BE2C (cell line): ENCODE measurements at regions not wholly inside any gene's neighbourhood (a gene's known extent, or its start where the extent isn't known, plus 50 kb on each side); places are given as distances from the start of the nearest gene placed in this dataset.
"Not testable (repeated sequence)": the region's sequence is repeated elsewhere in the genome, so short reads cannot be mapped to it uniquely, and the experiment has no call there.

ENCODE experiments used
- DNase-seq: peaks from one replicate; pipeline ENCODE4 v3.0.0-alpha.2; 2020
- H3K27me3 ChIP-seq: fragments of 250-450 bp; sonication (Bioruptor Pico); 2 replicates; pipeline ENCODE4 v1.5.1; 2020; ENCODE audit warnings: mild to moderate bottlenecking
- H3K36me3 ChIP-seq: fragments of 250-450 bp; sonication (Bioruptor Pico); 2 replicates; pipeline ENCODE4 v1.5.1; 2020; ENCODE audit warnings: mild to moderate bottlenecking
- H3K4me1 ChIP-seq: fragments of 250-450 bp; sonication (Bioruptor Pico); 2 replicates; pipeline ENCODE4 v1.5.1; 2020
- H3K4me3 ChIP-seq: 2 replicates; pipeline ENCODE4 v1.5.1; 2011; ENCODE audit warnings: low read depth, low read length
- H3K9me3 ChIP-seq: fragments of 250-450 bp; sonication (Bioruptor Pico); 2 replicates; pipeline ENCODE4 v1.5.1; 2020
- TF ChIP-seq, protein P1 (sequence below): IDR thresholded peaks from 2 replicates; pipeline ENCODE4 v1.5.1; 2012; ENCODE audit warnings: mild to moderate bottlenecking, low read depth, low read length

DNA sequence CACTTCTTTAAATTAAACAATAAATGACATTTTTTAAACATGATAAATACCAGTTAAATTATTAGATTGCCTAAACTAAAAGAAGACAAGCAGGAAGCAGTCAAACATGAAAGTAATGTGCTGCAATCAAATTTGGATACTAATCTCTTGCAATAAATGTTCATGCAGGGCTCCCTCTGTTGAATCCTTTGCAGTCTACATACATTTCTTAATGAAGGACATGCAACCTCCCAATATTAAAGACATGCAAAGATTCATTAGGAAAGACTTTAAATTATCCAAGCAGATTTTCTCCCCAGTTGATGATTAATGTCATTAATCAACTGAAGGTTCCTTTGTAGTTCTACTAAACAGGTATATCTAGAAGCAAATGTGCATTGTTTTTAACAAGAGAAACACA, 245.4 kb downstream of the ZIC4 start:
- no peaks in the 10 kb centered on the region for H3K36me3 ChIP-seq
- no peaks in the 10 kb centered on the region for H3K27me3 ChIP-seq
- TF ChIP-seq, protein P1, sequence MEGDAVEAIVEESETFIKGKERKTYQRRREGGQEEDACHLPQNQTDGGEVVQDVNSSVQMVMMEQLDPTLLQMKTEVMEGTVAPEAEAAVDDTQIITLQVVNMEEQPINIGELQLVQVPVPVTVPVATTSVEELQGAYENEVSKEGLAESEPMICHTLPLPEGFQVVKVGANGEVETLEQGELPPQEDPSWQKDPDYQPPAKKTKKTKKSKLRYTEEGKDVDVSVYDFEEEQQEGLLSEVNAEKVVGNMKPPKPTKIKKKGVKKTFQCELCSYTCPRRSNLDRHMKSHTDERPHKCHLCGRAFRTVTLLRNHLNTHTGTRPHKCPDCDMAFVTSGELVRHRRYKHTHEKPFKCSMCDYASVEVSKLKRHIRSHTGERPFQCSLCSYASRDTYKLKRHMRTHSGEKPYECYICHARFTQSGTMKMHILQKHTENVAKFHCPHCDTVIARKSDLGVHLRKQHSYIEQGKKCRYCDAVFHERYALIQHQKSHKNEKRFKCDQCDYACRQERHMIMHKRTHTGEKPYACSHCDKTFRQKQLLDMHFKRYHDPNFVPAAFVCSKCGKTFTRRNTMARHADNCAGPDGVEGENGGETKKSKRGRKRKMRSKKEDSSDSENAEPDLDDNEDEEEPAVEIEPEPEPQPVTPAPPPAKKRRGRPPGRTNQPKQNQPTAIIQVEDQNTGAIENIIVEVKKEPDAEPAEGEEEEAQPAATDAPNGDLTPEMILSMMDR = no peak
- H3K9me3 ChIP-seq = no peaks in the 10 kb centered on the region
- H3K4me3 ChIP-seq = no peak overlapping the region
- no peak for DNase-seq
- H3K4me1 ChIP-seq = no peaks in the 10 kb centered on the region

DNA sequence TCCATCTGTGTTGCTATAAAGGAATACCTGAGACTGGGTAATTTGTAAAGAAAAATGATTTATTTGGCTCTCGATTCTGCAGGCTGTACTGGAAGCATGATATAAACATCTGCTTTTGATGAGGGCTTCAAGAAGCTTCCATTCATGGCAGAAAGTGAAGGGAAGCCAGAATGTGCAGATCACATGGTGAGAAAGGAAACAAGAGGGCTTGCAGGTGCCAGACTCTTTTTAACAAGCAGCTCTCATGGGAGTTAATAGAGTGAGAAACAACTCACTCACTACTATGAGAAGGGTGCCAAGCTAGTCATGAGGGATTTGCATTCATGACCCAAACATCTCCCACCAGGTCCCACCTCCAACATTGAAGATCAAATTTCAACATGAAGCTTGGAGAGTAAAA, 247.2 kb downstream of the ZIC4 start:
- no peaks in the 10 kb centered on the region for H3K4me1 ChIP-seq
- H3K4me3 ChIP-seq = no peak overlapping the region
- no peaks in the 10 kb centered on the region for H3K36me3 ChIP-seq
- no peaks in the 10 kb centered on the region for H3K27me3 ChIP-seq
- no peak for DNase-seq
- H3K9me3 ChIP-seq = no peaks in the 10 kb centered on the region
- TF ChIP-seq, protein P1 = no peak

DNA sequence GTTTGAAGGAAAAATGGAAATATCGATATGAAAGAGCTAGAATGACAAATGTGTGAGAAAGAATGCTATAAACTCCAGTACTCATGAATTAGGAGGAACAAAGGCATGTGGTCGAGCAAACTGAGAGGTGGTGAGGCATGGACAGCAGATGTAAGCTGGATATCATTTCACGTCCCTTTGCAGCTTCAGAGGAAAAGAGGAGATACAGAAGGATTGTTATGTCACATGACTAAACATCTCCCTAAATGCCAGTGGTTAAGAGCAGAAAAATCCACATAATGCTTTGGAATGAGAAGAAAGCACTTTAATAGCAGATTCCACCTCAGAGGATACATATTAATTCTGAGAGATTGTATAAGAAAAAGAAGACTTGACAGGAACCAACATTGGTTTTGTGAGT, 248.7 kb downstream of the ZIC4 start:
- Histone ChIP-seq H3K36me3 (no peaks in the 10 kb centered on the region), H3K27me3 (no peaks in the 10 kb centered on the region), H3K4me1 (no peaks in the 10 kb centered on the region), H3K9me3 (no peaks in the 10 kb centered on the region), H3K4me3 (no peak overlapping the region)
- TF ChIP-seq, protein P1 = no peak
- DNase-seq = no peak

DNA sequence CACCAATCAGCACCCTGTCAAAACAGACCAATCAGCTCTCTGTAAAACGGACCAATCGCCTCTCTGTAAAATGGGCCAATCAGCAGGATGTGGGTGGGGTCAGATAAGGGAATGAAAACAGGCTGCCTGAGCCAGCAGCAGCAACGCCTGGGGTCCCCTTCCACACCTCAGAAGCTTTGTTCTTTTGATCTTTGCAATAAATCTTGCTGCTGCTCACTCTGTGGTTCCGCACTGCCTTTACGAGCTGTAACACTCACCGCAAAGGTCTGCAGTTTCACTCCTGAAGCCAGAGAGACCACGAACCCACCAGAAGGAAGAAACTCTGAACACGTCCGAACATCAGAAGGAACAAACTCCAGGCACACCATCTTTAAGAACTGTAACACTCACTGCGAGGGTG, 251.4 kb downstream of the ZIC4 start:
- not testable (repeated sequence) for H3K4me1 ChIP-seq, H3K9me3 ChIP-seq, H3K4me3 ChIP-seq, H3K36me3 ChIP-seq, DNase-seq, H3K27me3 ChIP-seq

DNA sequence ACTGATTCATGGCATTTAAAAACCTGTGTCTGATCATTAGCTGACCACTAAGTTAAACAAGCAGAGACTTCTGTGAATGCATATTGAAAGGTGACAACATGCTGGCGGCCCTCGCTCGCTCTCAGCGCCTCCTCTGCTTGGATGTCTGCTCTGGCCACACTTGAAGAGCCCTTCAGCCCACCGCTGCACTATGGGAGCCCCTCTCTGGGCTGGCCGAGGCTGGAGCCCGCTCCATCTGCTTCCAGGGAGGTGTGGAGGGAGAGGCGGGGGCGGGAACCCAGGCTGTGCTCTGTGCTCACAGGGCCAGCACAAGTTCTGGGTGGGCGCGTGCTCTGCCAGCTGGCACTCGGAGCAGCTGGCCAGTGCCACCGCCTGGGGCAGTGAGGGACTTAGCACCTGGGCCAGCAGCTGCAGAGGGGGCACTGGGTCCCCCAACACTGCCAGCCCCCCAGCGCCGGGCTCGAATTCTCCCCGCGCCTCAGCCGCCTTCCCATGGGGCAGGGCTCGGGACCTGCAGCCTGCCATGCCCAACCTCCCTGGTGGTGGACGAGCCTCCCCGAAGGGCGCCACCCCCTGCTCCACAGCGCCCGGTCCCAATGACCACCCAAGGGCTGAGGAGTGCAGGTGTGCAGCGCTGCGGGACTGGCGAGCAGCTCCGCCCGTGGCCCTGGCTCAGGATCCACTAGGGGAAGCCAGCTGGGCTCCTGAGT, 252.4 kb downstream of the ZIC4 start:
- H3K36me3 ChIP-seq = no peaks in the 10 kb centered on the region
- TF ChIP-seq, protein P1 = no peak
- no peaks in the 10 kb centered on the region for H3K4me1 ChIP-seq
- no peak overlapping the region for H3K4me3 ChIP-seq
- H3K27me3 ChIP-seq = no peaks in the 10 kb centered on the region
- peak; percentile 4 for DNase-seq
- no peaks in the 10 kb centered on the region for H3K9me3 ChIP-seq

DNA sequence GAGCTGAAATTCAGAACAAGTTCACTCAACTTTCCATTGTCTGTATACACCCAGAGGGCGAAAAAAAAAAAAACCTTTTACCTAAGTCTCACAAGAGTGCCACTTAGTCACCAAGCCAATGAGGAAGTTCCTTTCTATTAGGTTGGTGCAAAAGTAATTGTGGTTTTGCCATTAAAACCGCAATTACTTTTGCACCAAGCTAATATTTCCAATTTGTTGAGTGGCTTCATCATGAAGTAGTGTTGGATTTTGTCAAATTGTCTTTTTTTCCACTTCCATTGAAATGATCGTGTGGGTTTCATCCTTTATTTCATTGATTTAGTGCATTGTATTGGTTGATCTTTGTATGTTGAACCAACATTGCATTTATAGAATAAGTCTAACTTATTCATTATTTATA, 253.9 kb downstream of the ZIC4 start:
- Histone ChIP-seq H3K4me1 (no peaks in the 10 kb centered on the region), H3K36me3 (no peaks in the 10 kb centered on the region), H3K4me3 (no peak overlapping the region), H3K27me3 (no peaks in the 10 kb centered on the region), H3K9me3 (no peaks in the 10 kb centered on the region)
- no peak for DNase-seq
- TF ChIP-seq, protein P1 = no peak
